HL-60 (cell line): ENCODE measurements at regions not wholly inside any gene's neighbourhood (a gene's known extent, or its start where the extent isn't known, plus 50 kb on each side); places are given as distances from the start of the nearest gene placed in this dataset.

ENCODE experiments used
- DNase-seq, 2 experiments: peaks; one replicate each; pipeline ENCODE4 v3.0.0-alpha.2; 2010 to 2020; ENCODE audit warnings: low read depth in 1 of 2, low spot score in 1 of 2
- H3K27ac ChIP-seq: fragments of 250-450 bp; sonication (Bioruptor Pico); replicated peaks from 2 replicates; pipeline ENCODE4 v1.5.1; 2020; ENCODE audit warnings: mild to moderate bottlenecking, moderate library complexity
- H3K27me3 ChIP-seq: fragments of 250-450 bp; sonication (Bioruptor Pico); 2 replicates; pipeline ENCODE4 v1.5.1; 2021; ENCODE audit warnings: mild to moderate bottlenecking, moderate library complexity; ENCODE audit not compliant: insufficient read depth, poor library complexity, severe bottlenecking
- H3K4me3 ChIP-seq: replicated peaks from 2 replicates; pipeline ENCODE4 v1.5.1; 2011; ENCODE audit warnings: mild to moderate bottlenecking, control low read depth, low read length; ENCODE audit not compliant: insufficient read depth
- GABPA ChIP-seq: IDR thresholded peaks from 2 replicates; pipeline ENCODE4 v1.6.1; 2012; ENCODE audit warnings: low read depth
- POLR2AphosphoS5 ChIP-seq: IDR thresholded peaks from 2 replicates; pipeline ENCODE4 v1.6.1; 2012; ENCODE audit warnings: low read depth
- SPI1 ChIP-seq: IDR thresholded peaks from 2 replicates; pipeline ENCODE4 v1.6.1; 2012; ENCODE audit warnings: low read depth, mild to moderate bottlenecking, borderline replicate concordance
- TF ChIP-seq, protein P1 (sequence below): IDR thresholded peaks from one replicate; pipeline ENCODE4 v1.5.1; 2011; ENCODE audit warnings: low read length, control low read depth, inconsistent platforms; ENCODE audit not compliant: insufficient read depth
- TF ChIP-seq, protein P2 (sequence below): IDR thresholded peaks from 2 replicates; pipeline ENCODE4 v1.6.1; 2012; ENCODE audit warnings: low read depth; ENCODE audit not compliant: insufficient replicate concordance

DNA sequence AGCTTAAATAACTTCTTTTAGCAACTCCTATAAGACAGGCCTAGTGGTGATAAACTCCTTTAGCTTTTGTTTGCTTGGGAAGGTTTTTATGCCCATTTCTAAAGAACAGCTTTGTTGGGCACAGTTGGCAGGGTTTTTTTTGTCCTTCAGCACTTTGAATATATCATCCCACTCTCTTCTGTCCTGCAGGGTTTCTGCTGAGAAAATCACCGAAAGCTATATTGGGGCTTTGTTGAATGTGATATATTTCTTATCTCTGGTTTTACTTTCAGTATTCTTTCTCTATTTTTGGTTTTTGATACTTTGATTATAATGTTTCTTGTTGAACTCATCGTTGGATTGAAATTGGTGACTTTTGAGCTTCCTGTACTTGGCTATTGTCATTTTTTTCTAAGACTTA, 372.8 kb upstream of the ZC3H15 start:
- Histone ChIP-seq H3K27ac (no peak overlapping the region), H3K27me3 (no peaks in the 10 kb centered on the region), H3K4me3 (no peak overlapping the region)
- no peak for DNase-seq
- TF ChIP-seq GABPA = no peak
- TF ChIP-seq, protein P1, sequence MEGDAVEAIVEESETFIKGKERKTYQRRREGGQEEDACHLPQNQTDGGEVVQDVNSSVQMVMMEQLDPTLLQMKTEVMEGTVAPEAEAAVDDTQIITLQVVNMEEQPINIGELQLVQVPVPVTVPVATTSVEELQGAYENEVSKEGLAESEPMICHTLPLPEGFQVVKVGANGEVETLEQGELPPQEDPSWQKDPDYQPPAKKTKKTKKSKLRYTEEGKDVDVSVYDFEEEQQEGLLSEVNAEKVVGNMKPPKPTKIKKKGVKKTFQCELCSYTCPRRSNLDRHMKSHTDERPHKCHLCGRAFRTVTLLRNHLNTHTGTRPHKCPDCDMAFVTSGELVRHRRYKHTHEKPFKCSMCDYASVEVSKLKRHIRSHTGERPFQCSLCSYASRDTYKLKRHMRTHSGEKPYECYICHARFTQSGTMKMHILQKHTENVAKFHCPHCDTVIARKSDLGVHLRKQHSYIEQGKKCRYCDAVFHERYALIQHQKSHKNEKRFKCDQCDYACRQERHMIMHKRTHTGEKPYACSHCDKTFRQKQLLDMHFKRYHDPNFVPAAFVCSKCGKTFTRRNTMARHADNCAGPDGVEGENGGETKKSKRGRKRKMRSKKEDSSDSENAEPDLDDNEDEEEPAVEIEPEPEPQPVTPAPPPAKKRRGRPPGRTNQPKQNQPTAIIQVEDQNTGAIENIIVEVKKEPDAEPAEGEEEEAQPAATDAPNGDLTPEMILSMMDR = no peak
- no peak for TF ChIP-seq SPI1
- TF ChIP-seq POLR2AphosphoS5 = no peak
- TF ChIP-seq, protein P2, sequence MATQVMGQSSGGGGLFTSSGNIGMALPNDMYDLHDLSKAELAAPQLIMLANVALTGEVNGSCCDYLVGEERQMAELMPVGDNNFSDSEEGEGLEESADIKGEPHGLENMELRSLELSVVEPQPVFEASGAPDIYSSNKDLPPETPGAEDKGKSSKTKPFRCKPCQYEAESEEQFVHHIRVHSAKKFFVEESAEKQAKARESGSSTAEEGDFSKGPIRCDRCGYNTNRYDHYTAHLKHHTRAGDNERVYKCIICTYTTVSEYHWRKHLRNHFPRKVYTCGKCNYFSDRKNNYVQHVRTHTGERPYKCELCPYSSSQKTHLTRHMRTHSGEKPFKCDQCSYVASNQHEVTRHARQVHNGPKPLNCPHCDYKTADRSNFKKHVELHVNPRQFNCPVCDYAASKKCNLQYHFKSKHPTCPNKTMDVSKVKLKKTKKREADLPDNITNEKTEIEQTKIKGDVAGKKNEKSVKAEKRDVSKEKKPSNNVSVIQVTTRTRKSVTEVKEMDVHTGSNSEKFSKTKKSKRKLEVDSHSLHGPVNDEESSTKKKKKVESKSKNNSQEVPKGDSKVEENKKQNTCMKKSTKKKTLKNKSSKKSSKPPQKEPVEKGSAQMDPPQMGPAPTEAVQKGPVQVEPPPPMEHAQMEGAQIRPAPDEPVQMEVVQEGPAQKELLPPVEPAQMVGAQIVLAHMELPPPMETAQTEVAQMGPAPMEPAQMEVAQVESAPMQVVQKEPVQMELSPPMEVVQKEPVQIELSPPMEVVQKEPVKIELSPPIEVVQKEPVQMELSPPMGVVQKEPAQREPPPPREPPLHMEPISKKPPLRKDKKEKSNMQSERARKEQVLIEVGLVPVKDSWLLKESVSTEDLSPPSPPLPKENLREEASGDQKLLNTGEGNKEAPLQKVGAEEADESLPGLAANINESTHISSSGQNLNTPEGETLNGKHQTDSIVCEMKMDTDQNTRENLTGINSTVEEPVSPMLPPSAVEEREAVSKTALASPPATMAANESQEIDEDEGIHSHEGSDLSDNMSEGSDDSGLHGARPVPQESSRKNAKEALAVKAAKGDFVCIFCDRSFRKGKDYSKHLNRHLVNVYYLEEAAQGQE = no peak

DNA sequence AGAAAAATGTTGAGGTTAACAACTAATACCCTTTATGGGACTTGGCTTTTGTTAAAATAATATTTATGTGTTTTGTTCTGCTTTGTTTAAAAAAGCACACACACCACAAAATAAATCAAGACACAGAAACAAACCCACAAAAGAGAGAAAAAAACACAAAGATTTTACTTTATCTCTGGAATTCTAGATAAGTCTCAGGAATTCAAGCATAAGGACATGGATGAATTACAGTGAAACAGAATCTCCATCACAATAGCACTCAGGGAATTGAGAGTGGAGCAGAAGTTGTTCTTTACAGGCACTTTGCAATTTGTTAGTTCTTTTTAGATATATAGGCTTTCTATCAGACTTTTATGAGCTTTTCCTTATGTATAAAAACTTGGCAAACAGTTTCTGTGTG, 360.9 kb upstream of the ZC3H15 start:
- no peak overlapping the region for H3K27ac ChIP-seq
- TF ChIP-seq SPI1 (no peak), POLR2AphosphoS5 (no peak), GABPA (no peak)
- TF ChIP-seq, protein P2 = no peak
- TF ChIP-seq, protein P1 = no peak
- no peak overlapping the region for H3K4me3 ChIP-seq
- H3K27me3 ChIP-seq = no peaks in the 10 kb centered on the region
- DNase-seq = no peak

DNA sequence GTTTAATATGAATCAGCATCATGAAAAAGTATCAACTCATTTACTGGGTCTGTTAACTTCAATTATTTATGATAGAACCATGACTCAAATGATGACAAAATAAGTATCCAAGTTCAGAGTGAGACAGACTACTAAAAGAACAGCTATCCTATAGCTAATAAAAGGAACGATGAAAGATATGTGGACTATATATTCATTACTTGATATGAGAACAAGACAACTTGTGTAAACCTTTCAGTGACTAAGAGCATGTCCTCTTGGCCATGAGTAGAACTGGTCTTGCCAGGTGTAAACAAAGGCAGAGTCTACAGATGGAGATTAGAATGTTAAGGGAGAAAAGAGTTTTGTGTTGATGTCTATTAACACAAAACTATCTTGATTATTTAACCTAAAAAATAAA, 360.4 kb upstream of the ZC3H15 start:
- Histone ChIP-seq H3K27me3 (no peaks in the 10 kb centered on the region), H3K4me3 (no peak overlapping the region), H3K27ac (no peak overlapping the region)
- DNase-seq = no peak
- no peak for TF ChIP-seq POLR2AphosphoS5
- TF ChIP-seq, protein P2 = no peak
- no peak for TF ChIP-seq SPI1
- TF ChIP-seq GABPA = no peak
- TF ChIP-seq, protein P1 = no peak
